ENCODE measurements at regions not wholly inside any gene's neighbourhood (a gene's known extent, or its start where the extent isn't known, plus 50 kb on each side); places are given as distances from the start of the nearest gene placed in this dataset.

GRCh38 chr7:79590391-79590790 lies 136.9 kb upstream of the MAGI2 start:
- ChIA-PET SMC1A (ENCODE audit: uncharacterized antibody, unreplicated experiment) (no interaction called here), RAD21 (ENCODE audit: unreplicated experiment) (no interaction called here), CTCF (no interaction called here), POLR2A (no interaction called here)
- H3K4me2 ChIP-seq (ENCODE audit: control insufficient read depth, insufficient read depth), result no peak overlapping the region
- H3K79me2 ChIP-seq (ENCODE audit: control insufficient read depth, insufficient read depth, low read length), result no peaks in the 10 kb centered on the region
- FAIRE-seq (no peak), DNase-seq (ENCODE audit: low read depth, low spot score) (no peak), ATAC-seq (no peak)
- 25% methylated on average over 1 of the region's 1 CpG for WGBS (ENCODE audit: insufficient coverage, insufficient replicate concordance, low lambda C conversion rate, missing lambda C conversion rate)
- TF ChIP-seq JUNB (IDR thresholded peaks at IDR 0.05) (no peak), CREB1 (IDR thresholded peaks at IDR 0.05; ENCODE audit: low read depth) (no peak), NBN (IDR thresholded peaks at IDR 0.05) (no peak), EGR1 (IDR thresholded peaks at IDR 0.05; ENCODE audit: borderline replicate concordance in 1 of 2, low read depth in 2 of 2, low read length in 2 of 2) (no peak), SMC3 (IDR thresholded peaks at IDR 0.05; ENCODE audit: borderline replicate concordance, low read length) (no peak), RB1 (IDR thresholded peaks at IDR 0.05; ENCODE audit: borderline replicate concordance) (no peak)
- TF ChIP-seq, protein P1, sequence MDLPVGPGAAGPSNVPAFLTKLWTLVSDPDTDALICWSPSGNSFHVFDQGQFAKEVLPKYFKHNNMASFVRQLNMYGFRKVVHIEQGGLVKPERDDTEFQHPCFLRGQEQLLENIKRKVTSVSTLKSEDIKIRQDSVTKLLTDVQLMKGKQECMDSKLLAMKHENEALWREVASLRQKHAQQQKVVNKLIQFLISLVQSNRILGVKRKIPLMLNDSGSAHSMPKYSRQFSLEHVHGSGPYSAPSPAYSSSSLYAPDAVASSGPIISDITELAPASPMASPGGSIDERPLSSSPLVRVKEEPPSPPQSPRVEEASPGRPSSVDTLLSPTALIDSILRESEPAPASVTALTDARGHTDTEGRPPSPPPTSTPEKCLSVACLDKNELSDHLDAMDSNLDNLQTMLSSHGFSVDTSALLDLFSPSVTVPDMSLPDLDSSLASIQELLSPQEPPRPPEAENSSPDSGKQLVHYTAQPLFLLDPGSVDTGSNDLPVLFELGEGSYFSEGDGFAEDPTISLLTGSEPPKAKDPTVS (IDR thresholded peaks at IDR 0.05; ENCODE audit: low read depth, low read length), result no peak
- TF ChIP-seq, protein P2, sequence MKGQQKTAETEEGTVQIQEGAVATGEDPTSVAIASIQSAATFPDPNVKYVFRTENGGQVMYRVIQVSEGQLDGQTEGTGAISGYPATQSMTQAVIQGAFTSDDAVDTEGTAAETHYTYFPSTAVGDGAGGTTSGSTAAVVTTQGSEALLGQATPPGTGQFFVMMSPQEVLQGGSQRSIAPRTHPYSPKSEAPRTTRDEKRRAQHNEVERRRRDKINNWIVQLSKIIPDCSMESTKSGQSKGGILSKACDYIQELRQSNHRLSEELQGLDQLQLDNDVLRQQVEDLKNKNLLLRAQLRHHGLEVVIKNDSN (IDR thresholded peaks at IDR 0.05; ENCODE audit: borderline replicate concordance, extremely low read length, insufficient read depth, low read depth, low read length), result no peak
- H3K27ac ChIP-seq (ENCODE audit: control insufficient read depth, insufficient read depth), result no peak overlapping the region
- no peak overlapping the region for H2AFZ ChIP-seq (ENCODE audit: control insufficient read depth, low read depth, low read length)
- H3K4me1 ChIP-seq (ENCODE audit: control insufficient read depth, insufficient read depth, low read length), result no peaks in the 10 kb centered on the region
- no TSS peak for BruUV-seq (replicated peaks)
- intact Hi-C loops (cut with micrococcal nuclease; ENCODE audit: unreplicated experiment), result no loop called here
- in situ Hi-C loops (cut with MboI), result no loop called here
- H3K9ac ChIP-seq (ENCODE audit: control insufficient read depth, insufficient read depth, low read length), result no peak overlapping the region
- no peaks in the 10 kb centered on the region for H3K9me3 ChIP-seq (replicated peaks; ENCODE audit: control insufficient read depth, insufficient read depth, low read length)
- no peaks in the 10 kb centered on the region for H4K20me1 ChIP-seq (ENCODE audit: control insufficient read depth, insufficient read depth)
- H3K27me3 ChIP-seq (replicated peaks in 1 of 2; ENCODE audit: control insufficient read depth in 2 of 2, insufficient read depth in 2 of 2, low read length in 1 of 2), result no peaks in the 10 kb centered on the region
- H3K36me3 ChIP-seq (ENCODE audit: control insufficient read depth in 2 of 2, insufficient read depth in 2 of 2, low read length in 1 of 2), result no peaks in the 10 kb centered on the region
- no peak overlapping the region for H3K4me3 ChIP-seq
